Left ventricle myocardium superior (tissue), 1 donor: ENCODE measurements at regions not wholly inside any gene's neighbourhood (a gene's known extent, or its start where the extent isn't known, plus 50 kb on each side); places are given as distances from the start of the nearest gene placed in this dataset.
"Not testable (repeated sequence)": the region's sequence is repeated elsewhere in the genome, so short reads cannot be mapped to it uniquely, and the experiment has no call there.

Source experiments
- ATAC-seq: fragments of 200-7000 bp; cut with Tn5 transposase; one replicate; pipeline ENCODE4 v1.9.1; 2020; ENCODE audit warnings: mild to moderate bottlenecking, moderate library complexity
- DNase-seq: peaks from one replicate; pipeline ENCODE4 v3.0.0-alpha.2; 2020
- intact Hi-C: fragments of 100-400 bp; cut with micrococcal nuclease; formaldehyde crosslinking; loops from one replicate; pipeline ENCODE4 v1.11.0; 2022
- donor health status: DM: no; HTN: yes; CAD: no; lungs with severe emphysema.

DNA sequence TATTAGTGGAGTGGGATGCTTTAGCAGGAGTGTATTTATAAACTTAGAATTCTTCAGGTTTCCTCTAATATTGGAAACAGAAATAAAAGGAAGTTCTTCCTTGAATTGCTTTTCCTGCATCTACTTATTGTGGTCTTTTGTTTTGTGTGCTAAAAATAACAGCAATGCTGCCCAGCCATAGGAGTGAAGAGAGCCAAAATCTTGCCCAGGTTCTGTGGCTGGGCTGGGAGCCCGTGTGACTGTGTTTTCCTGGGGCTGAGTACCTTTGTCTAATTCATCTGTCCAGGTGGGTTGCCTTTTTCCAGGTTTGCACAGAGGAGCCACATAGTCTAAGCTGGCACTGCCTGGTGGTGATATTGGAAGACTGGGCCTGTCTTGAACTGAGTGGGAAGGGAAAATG is 179.7 kb upstream of the ADAMTSL1 start:
- peak; percentile 39 for ATAC-seq
- DNase-seq, result no peak
- intact Hi-C loops, result no loop called here

DNA sequence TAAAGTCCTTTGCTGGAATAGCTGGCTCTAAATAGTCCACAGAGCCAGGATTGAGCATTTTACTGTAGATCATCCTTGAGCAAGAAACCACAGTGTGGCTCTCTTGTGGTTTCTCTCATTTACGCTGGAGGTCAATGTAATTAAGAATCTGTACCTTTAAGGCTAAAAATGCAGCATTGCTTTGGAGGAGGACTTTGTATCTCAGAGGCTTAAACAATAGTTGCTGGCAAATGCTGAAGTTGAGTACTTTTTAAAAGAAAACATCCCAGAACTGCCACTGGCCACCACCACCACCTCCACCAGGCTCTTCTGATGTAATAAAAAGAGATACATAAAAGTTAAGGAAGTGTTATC is 177.3 kb upstream of the ADAMTSL1 start:
- DNase-seq, result no peak
- ATAC-seq, result no peak
- intact Hi-C loops, result no loop called here

DNA sequence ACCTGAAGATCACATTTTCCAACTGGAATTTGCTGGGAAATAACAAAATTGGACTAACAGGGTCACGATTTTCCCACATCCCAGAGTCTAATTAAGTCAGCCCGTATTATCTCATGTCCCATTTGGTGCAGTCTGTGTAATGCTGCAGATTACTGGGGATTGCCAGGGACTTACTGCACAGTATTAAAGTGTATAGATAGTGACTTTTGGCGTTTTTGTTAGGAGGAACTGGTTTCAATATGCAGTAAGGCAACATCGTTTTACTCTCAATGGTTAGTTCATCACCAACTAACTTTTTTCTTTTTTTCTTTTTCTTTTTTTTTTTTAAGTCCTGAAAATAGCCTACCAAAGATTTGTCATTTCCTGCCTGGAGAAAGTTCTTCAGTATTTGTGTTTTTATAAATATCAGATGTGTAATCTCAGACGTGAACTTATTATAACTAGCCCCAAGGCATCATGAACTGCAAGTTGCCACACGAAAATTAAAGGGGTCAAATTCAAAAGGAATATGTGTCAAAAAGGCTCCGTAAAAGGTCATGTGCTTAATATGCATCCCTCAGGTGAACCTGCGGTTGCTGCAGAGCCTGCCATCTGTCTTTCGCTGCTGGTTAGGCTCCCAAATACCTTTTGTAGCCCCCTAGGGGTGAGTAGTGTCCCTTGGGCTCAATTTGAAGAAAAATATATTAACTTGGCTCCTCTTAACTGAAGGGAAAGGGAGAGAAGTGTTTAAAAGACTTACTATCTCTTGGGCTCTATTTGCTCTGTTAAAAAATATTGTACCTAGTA is 176.7 kb upstream of the ADAMTSL1 start:
- ATAC-seq (peak; percentile 42), DNase-seq (no peak)
- intact Hi-C loops, result no loop called here

DNA sequence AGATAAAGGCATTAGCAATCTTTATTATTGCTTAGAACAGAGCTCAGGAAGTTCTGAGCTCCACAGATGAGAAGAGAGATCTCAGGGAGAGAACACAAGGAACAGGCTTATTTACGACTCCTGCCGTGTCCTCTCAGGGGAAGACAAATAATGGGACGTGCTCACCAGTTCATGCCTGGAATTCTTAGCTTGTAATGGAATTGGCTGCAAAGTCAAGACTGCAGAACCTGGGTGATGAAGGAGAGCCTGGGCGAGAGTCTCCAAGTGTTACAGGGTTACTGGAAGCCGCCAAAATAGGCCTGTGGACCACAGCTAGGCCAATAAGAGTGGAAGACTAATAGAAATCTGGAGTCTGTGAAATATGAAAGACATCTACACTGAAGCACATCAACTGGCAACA is 174.5 kb upstream of the ADAMTSL1 start:
- intact Hi-C loops, result no loop called here
- DNase-seq, result no peak
- no peak for ATAC-seq

DNA sequence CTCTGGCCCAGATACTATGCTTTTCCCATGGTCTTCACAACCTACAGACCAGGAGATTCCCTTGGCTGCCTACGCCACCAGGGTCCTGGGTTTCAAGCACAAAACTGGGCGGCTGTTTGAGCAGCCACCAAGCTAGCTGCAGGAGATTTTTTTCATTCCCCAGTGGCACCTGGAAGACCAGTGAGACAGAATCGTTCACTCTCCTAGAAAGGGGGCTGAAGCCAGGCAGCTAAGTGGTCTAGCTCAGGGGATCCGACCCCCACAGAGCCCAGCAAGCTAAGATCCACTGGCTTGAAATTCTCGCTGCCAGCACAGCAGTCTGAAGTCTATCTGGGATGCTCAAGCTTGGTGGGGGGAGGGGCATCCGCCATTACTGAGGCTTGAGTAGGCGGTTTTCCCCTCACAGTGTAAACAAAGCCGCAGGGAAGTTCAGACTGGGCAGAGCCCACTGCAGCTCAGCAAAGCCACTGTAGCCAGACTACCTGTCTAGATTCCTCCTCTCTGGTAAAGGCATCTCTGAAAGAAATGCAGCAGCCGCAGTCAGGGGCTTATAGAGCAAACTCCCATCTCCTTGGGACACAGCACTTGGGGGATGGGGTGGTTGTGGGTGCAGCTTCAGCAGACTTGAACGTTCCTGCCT is 168.7 kb upstream of the ADAMTSL1 start:
- ATAC-seq, intact Hi-C loops, DNase-seq: not testable (repeated sequence)

DNA sequence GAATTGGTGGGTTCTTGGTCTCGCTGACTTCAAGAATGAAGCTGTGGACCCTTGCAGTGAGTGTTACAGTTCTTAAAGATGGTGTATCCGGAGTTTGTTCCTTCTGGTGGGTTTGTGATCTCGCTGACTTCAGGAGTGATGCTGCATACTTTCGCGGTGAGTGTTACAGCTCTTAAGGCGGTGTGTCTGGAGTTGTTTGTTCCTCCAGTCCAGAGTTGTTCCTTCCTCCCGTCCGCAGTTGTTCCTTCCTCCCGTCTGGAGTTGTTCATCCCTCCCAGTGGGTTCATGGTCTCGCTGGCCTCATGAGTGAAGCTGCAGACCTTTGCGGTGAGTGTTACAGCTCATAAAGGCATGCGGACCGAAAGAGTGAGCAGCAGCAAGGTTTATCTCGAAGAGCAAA is 159.6 kb upstream of the ADAMTSL1 start:
- DNase-seq, result no peak
- no peak for ATAC-seq
- intact Hi-C loops, result no loop called here

DNA sequence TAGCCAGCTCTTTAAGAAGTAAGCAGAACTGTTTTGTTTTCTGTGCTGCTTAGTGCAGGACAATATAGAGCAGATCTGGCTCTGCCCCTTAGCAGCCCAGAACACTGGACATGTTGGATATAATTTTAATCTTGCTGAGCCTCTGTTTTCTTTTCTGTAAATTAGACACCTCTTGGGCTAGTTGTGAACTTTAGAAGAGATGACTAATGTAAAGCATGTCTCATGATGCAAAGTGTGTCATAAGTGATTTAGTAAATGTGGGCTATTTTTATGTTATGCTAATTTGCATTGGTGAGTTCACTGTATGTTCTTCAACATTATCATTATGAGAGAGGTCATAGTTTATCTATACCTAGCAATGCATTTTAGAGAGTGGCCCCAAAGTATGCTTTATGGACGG is 156.1 kb upstream of the ADAMTSL1 start:
- DNase-seq (no peak), ATAC-seq (no peak)
- intact Hi-C loops, result no loop called here

DNA sequence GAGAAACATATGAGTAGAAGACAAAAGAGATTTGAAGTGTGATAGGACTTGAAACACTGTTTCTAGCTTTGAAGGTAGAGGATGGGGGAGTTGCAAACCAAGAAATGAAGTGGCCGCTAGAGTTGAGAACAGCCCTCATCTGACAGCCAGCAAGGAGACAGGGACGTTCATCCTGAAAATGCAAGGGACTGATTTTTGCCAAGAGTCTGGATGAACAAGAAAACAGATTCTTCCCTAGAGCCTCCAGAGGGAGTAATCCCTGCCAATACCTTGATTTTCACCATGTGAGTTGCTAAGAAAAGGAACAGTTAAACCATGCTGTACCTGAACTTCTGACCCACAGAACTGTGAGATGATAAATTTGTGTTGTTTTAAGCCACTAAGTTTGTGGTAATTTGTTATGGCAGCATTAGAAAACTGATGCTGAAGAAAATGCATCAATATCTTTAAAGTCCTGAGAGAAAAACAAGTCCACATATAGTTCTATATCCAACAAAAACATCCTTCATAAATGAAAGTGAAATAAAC is 154.0 kb upstream of the ADAMTSL1 start:
- intact Hi-C loops, result no loop called here
- ATAC-seq (no peak), DNase-seq (no peak)

DNA sequence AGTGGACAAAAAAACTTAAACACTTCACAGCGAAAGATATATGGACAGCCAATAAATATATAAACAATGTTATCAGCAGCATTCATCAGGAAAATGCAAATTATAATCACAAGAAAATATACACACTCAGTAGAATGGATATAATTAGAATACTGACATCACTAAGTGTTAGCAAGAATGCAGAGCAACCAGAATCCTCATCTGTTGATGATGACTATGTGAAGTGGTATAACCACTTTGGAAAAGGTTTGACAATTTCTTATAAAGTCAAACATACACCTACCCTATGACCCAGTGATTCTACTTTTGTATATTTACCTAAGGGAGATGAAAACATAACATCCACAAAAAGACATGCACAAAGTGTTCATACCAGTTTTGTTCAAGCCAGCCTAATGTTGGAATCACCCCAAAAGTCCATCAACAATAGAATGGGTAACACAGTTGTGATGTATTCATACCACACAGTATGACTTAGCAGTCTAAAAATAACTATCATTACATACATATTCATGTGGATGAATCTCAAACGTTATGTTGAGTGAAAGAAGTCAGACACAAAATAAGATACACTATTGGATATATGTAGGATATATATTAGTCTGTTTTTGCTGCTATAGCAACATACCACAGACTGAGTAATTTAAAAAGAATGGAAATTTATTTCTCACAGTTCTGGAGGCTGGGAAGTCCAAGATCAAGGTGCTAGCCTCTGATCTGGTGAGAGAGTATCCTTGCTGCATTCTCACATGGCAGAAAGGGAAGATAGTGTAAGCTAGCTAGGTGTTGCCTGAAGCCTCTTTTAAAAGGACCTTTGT is 148.8 kb upstream of the ADAMTSL1 start:
- ATAC-seq (no peak), DNase-seq (no peak)
- intact Hi-C loops, result no loop called here

DNA sequence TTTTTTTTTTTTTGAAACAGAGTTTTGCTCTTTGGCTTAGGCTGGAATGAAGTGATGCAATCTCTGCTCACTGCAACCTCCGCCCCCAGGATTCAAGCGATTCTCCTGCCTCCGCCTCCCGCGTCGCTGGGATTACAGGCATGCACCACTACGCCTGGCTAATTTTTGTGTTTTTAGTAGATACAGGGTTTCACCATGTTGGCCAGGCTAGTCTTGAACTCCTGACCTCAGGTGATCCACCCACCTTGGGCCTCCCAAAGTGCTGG is 148.3 kb upstream of the ADAMTSL1 start:
- DNase-seq, intact Hi-C loops, ATAC-seq: not testable (repeated sequence)

DNA sequence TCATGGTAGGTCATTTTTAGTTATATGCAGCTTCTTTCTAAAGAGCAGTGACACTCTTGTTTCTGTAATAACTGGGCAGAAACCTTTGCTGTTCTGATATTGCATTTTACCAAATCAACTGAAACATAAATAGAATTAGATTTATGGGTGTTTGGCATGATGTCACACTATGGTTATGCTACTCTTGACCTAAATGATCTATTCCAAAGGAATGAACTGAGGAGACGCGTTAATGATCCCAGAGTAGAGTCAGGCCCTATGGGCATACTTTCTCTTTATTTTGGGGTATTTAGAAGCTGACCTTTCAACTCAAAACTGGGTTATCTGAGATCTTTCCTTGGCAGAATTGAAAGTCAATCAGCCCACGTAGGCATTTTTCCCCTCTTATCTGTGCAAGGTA is 146.8 kb upstream of the ADAMTSL1 start:
- ATAC-seq (no peak), DNase-seq (no peak)
- intact Hi-C loops, result no loop called here

DNA sequence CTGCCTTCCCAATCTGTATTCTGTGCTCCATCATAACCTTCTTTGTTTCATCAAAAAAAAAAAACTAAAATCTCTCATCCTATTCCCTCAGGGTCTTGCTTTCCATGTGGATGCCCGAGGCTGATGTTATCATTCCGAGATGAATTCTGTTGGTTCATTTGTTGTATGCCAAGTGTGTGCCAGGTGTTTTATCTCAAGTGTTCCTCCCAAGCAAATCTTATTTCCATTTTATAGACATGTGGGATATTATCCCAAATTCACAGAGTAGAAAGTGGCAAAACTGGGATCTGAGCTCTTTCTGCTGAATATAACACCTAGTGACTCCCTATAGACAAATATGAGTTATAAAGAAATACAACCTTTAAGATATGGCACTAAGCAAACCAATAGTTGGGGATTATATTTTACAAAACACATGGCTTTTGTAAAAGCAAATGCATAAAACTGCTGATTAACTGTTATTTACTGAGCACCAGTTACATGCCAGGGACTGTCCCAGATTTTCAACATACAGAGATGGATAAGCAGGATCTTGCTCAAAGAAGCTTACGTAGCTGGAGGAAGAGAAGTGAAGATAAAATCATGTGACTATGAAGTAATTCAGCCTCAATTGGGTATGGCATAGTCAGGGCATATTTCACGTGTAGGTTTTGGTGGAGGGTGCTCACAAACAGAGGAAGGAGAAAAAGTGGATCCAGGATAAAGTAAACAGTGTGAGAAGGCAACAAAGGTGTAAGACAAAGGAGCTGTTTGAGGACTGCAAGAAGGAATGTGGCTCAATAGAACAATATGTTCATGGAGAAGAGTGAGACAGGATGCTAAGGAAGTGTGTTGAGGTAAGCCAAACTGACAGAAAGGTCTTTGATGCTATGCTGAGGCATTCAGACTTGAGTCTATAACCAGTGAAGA is 143.3 kb upstream of the ADAMTSL1 start:
- no peak for DNase-seq
- no peak for ATAC-seq
- intact Hi-C loops, result no loop called here

DNA sequence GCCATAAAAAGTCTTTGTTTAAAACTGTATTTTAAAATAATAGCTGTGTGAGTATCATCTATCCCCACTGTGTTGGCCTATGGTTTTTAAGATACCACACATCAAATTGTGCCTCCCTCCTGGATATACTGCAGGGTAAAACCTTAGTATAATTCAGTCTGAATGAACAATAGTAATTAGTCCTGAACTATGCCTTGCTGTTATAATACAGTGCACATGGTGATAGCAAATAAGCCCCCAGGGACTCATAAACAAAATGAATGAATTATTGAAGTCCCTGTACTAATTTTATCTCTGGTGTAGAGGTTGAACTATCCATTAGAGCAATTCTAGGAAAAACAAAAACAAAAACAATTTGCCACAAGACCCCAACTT is 142.7 kb upstream of the ADAMTSL1 start:
- DNase-seq (no peak), ATAC-seq (no peak)
- intact Hi-C loops, result no loop called here

DNA sequence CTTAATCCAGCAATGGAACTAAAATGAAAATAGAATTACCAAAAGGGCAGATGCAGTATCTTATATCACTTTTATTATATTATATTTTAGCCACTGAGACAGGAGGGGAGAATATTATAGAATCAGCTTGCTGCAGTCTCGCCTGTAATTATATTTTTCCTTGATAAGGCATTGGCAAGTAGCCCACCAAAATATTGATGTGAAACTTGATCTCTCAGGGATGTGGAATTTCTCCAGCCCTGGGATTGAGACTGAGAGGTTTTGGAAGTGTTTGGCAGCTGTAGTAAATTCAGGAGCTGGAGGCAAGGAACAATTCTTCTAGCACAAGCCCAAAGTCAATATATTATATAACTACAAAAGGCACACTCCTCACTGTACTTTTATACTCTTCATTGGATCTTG is 142.1 kb upstream of the ADAMTSL1 start:
- ATAC-seq, result no peak
- DNase-seq, result no peak
- intact Hi-C loops, result no loop called here

DNA sequence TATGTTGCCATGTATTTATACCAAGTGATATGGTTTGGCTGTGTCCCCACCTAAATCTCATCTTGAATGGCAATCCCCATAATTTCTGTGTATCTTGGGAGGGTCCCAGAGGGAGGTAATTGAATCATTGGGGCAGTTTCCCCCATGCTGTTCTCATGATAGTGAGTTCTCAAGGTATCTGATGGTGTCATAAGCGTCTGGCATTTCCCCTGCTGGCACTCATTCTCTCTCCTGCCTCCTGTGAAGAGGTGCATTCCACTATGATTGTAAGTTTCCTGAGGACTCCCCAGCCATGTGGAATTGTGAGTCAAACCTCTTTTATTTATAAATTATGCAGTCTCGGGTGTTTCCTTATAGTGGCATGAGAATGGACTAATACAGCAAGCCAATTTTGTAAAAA is 140.8 kb upstream of the ADAMTSL1 start:
- intact Hi-C loops, result no loop called here
- ATAC-seq, result no peak
- no peak for DNase-seq

DNA sequence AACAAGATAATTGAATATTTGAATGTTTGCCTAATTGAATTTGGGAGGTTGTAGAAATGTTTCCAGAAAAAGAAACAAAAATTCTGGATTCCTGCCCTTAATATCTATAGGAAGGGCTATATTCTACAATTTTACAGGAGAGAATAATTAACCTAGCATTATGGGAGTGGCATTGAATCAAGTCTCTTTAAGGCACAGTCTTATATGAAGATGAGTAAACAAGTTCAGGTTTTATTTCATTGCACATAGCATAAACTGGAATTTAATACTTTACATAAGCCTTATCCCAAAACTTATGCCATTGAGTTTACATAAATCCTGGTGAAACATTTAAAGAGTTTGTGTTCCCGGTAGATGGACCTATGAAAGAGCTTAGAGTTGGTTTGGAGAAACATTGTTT is 138.1 kb upstream of the ADAMTSL1 start:
- ATAC-seq (no peak), DNase-seq (no peak)
- intact Hi-C loops, result no loop called here

DNA sequence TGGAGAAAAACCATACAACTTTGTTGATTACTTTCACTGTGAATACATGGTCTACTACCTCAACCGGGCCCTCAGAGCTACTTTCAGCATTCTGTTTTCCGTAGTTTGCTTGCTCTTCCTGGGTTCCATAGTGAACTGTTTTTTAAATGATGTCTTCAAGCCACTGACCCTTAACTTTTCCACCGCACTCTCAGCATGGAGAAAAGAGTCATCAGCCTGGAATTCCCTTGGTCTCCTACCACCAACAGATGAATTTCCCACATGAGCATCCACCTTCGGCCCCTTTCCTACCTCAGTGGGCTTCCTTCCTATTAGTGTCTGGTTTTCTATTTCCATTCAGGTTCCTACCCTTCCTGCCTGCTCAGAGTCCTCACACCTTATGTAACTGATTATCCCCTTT is 135.9 kb upstream of the ADAMTSL1 start:
- ATAC-seq (no peak), DNase-seq (no peak)
- intact Hi-C loops, result no loop called here

DNA sequence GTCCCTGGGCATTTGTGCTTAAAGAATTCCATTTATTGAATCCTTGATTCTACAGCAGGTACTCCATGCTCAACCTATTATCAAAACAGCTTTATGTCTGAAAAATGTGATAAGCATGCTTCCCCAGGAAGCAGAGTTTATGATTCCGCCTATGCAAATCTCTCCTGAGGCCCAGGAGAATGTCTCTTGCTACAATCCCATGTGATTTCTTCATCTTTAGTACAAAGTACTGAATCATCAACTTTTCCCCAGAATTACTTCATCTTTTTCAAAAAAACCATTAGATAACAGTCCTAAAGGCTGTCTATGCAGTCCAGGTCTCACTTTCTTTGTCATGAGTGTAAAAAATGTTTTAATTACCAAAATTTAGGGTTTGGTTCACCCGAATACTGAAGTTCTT is 130.2 kb upstream of the ADAMTSL1 start:
- intact Hi-C loops, result no loop called here
- ATAC-seq, result no peak

DNA sequence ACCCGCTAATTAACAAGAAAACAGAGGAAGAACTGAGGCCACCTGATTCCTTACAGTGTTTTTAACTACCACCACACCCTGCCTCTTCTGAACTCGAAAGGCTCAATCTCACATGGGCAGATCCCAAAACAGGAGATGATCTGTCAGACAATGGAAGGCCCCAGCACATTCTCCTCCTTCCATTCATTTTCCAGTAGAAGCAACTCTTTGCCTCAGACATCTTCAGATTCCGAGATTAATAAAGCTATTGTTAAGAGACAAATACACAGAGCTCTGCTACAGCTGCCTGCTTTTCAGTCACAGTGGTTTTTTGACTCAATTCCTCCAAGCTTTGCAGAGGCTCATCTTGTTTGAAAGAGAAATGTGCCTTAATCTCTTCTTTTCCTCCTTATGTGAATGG is 127.2 kb upstream of the ADAMTSL1 start:
- no peak for ATAC-seq
- DNase-seq, result no peak
- intact Hi-C loops, result no loop called here

More for the DNA sequence above, 130.2 kb upstream of the ADAMTSL1 start:
- DNase-seq, result no peak
